MM.1S (cell line): ENCODE measurements at regions not wholly inside any gene's neighbourhood (a gene's known extent, or its start where the extent isn't known, plus 50 kb on each side); places are given as distances from the start of the nearest gene placed in this dataset.

Experiments used
- CTCF ChIP-seq: fragments of 300-600 bp; sonication (generic); IDR thresholded peaks from 2 replicates; pipeline ENCODE4 v1.5.1; 2016; ENCODE audit warnings: antibody characterized with exemption, low read length, mixed read lengths
- EZH2 ChIP-seq: fragments of 300-600 bp; sonication (generic); optimal IDR thresholded peaks from 2 replicates; pipeline ENCODE3; 2017; ENCODE audit warnings: low read depth, mild to moderate bottlenecking, antibody characterized with exemption, low read length, mixed read lengths
- EZH2phosphoT487 ChIP-seq: fragments of 300-600 bp; sonication (generic); IDR thresholded peaks from 2 replicates; pipeline ENCODE4 v1.6.1; 2018; ENCODE audit warnings: antibody characterized with exemption, low read length

- TF ChIP-seq EZH2phosphoT487, result no peak
- TF ChIP-seq CTCF, result no peak
- no peak for TF ChIP-seq EZH2
These were observed 1584.8 kb downstream of the SLITRK5 start for GRCh38 chr13:89255844-89256406.
